ENCODE measurements at regions not wholly inside any gene's neighbourhood (a gene's known extent, or its start where the extent isn't known, plus 50 kb on each side); places are given as distances from the start of the nearest gene placed in this dataset.

- Histone ChIP-seq H3K9me3 (peaks cover 9% of the 10 kb centered on the region), H3K4me3 (no peak overlapping the region), H3K36me3 (ENCODE audit: low read depth) (no peaks in the 10 kb centered on the region), H3K4me1 (ENCODE audit: low read depth) (no peaks in the 10 kb centered on the region)
- no peak for DNase-seq
- intact Hi-C loops (cut with DNase I, micrococcal nuclease): loop anchor here in 1 of 2 donors (5.0 kb wide), 1 partner anchor 119 kb away; no protein-coding TSS in a partner anchor
- ATAC-seq: no peak
- no peak for TF ChIP-seq CTCF (IDR thresholded peaks at IDR 0.05)
These were observed 835.4 kb upstream of the PHF14 start for GRCh38 chr7:10138087-10138854.

GRCh38 chr7:10146271-10146670 lies 827.4 kb upstream of the PHF14 start:
- DNase-seq: no peak
- intact Hi-C loops (cut with DNase I, micrococcal nuclease): no loop called here
- no peak for ATAC-seq
- no peak for TF ChIP-seq CTCF (IDR thresholded peaks at IDR 0.05)
- no peaks in the 10 kb centered on the region for H3K4me1 ChIP-seq (ENCODE audit: low read depth)
- no peak overlapping the region for H3K4me3 ChIP-seq
- no peaks in the 10 kb centered on the region for H3K36me3 ChIP-seq (ENCODE audit: low read depth)
- peaks cover 24% of the 10 kb centered on the region for H3K9me3 ChIP-seq

- ATAC-seq: no peak
- no peak for TF ChIP-seq CTCF (IDR thresholded peaks at IDR 0.05)
- H3K36me3 ChIP-seq (ENCODE audit: low read depth): no peaks in the 10 kb centered on the region
- no peak overlapping the region for H3K4me3 ChIP-seq
- H3K9me3 ChIP-seq: peaks cover 37% of the 10 kb centered on the region
- no peak for DNase-seq
- no peaks in the 10 kb centered on the region for H3K4me1 ChIP-seq (ENCODE audit: low read depth)
- intact Hi-C loops (cut with DNase I, micrococcal nuclease): no loop called here
These were observed 816.7 kb upstream of the PHF14 start for GRCh38 chr7:10156972-10157371.

- no peak for TF ChIP-seq CTCF (IDR thresholded peaks at IDR 0.05)
- no peak overlapping the region for H3K4me3 ChIP-seq
- no peak for ATAC-seq
- intact Hi-C loops (cut with DNase I, micrococcal nuclease): no loop called here
- DNase-seq: no peak
- H3K36me3 ChIP-seq (ENCODE audit: low read depth): no peaks in the 10 kb centered on the region
- H3K4me1 ChIP-seq (ENCODE audit: low read depth): no peaks in the 10 kb centered on the region
- peaks cover 34% of the 10 kb centered on the region for H3K9me3 ChIP-seq
These were observed 791.7 kb upstream of the PHF14 start for GRCh38 chr7:10181996-10182395.

- Histone ChIP-seq H3K9me3 (peaks cover 18% of the 10 kb centered on the region), H3K4me1 (ENCODE audit: low read depth) (no peaks in the 10 kb centered on the region), H3K4me3 (no peak overlapping the region), H3K36me3 (ENCODE audit: low read depth) (no peaks in the 10 kb centered on the region)
- intact Hi-C loops (cut with DNase I, micrococcal nuclease): no loop called here
- TF ChIP-seq CTCF (IDR thresholded peaks at IDR 0.05): no peak
- ATAC-seq (no peak), DNase-seq (no peak)
These were observed 781.6 kb upstream of the PHF14 start for GRCh38 chr7:10192074-10192473.
